HepG2 (cell line): ENCODE measurements at regions not wholly inside any gene's neighbourhood (a gene's known extent, or its start where the extent isn't known, plus 50 kb on each side); places are given as distances from the start of the nearest gene placed in this dataset.

Source experiments
- CTCF ChIP-seq: sonication (generic); formaldehyde crosslinking; IDR thresholded peaks from 2 replicates; pipeline ENCODE4 v1.5.0; 2020; ENCODE audit warnings: mild to moderate bottlenecking, missing genetic modification reagents, moderate library complexity
- MAFK ChIP-seq, 2 experiments: IDR thresholded peaks in 1 of 2; conservative IDR thresholded peaks in 1 of 2; 2 replicates each; pipeline ENCODE4 v1.6.1; 2011; ENCODE audit warnings: improper control_type of control experiment in 2 of 2, low read length in 2 of 2
- POLR2A ChIP-seq, 2 experiments: IDR thresholded peaks; 2 replicates each; pipeline ENCODE4 v1.6.1; 2011; ENCODE audit warnings: low read depth in 2 of 2, low read length in 2 of 2, mild to moderate bottlenecking in 1 of 2, moderate library complexity in 1 of 2; ENCODE audit not compliant: insufficient read depth in 1 of 2
- PRDM10 ChIP-seq: sonication (generic); formaldehyde crosslinking; IDR thresholded peaks from 2 replicates; pipeline ENCODE4 v1.4.0; 2020; ENCODE audit warnings: low read depth, missing genetic modification reagents
- REPIN1 ChIP-seq: sonication (generic); formaldehyde crosslinking; IDR thresholded peaks from 2 replicates; pipeline ENCODE4 v1.8.0; 2022; ENCODE audit warnings: missing genetic modification reagents, low read depth, mild to moderate bottlenecking, borderline replicate concordance
- SP1 ChIP-seq, 2 experiments: fragments of 450-650 bp in 1 of 2; sonication (generic) in 1 of 2; formaldehyde crosslinking in 1 of 2; IDR thresholded peaks; 2 replicates each; pipeline versions ENCODE4 v1.4.0 to v1.6.1; 2016 to 2020; ENCODE audit warnings: missing genetic modification reagents in 1 of 2
- TAF1 ChIP-seq: sonication (generic); formaldehyde crosslinking; IDR thresholded peaks from 2 replicates; pipeline ENCODE4 v1.4.0; 2020; ENCODE audit warnings: missing genetic modification reagents
- ZNF18 ChIP-seq: sonication (generic); formaldehyde crosslinking; IDR thresholded peaks from 2 replicates; pipeline ENCODE4 v1.8.0; 2022; ENCODE audit warnings: mild to moderate bottlenecking, missing genetic modification reagents; ENCODE audit not compliant: insufficient replicate concordance
- ZNF263 ChIP-seq: sonication (generic); formaldehyde crosslinking; IDR thresholded peaks from 2 replicates; pipeline ENCODE4 v1.4.0; 2020; ENCODE audit warnings: missing genetic modification reagents
- ZNF777 ChIP-seq: sonication (generic); formaldehyde crosslinking; IDR thresholded peaks from 2 replicates; pipeline ENCODE4 v1.4.0; 2020; ENCODE audit warnings: missing genetic modification reagents

GRCh38 chr2:58481670-58482069, 240.5 kb upstream of the FANCL start:
- TF ChIP-seq POLR2A (IDR thresholded peaks at IDR 0.05; ENCODE audit: insufficient read depth in 1 of 2, low read depth in 2 of 2, low read length in 2 of 2) (no peak), CTCF (CRISPR knock-in tag) (no peak), ZNF263 (CRISPR knock-in tag) (no peak), SP1 (IDR thresholded peaks at IDR 0.05) (no peak), SP1 (CRISPR knock-in tag; IDR thresholded peaks at IDR 0.05) (no peak), MAFK (conservative IDR thresholded peaks at IDR 0.05 in 1 of 2, IDR thresholded peaks at IDR 0.05 in 1 of 2; ENCODE audit: low read length in 2 of 2) (no peak), ZNF18 (CRISPR knock-in tag) (no peak), TAF1 (no peak), REPIN1 (CRISPR knock-in tag) (no peak), ZNF777 (CRISPR knock-in tag) (no peak), PRDM10 (CRISPR knock-in tag) (no peak)
